Liver (tissue), 2 donors: ENCODE measurements at regions not wholly inside any gene's neighbourhood (a gene's known extent, or its start where the extent isn't known, plus 50 kb on each side); places are given as distances from the start of the nearest gene placed in this dataset.

Experiments
- EGR1 ChIP-seq, 2 donors: IDR thresholded peaks; 2 replicates each; pipeline ENCODE4 v1.6.1; 2016 to 2018; ENCODE audit warnings: antibody characterized with exemption in 2 of 2, low read depth in 2 of 2
- GABPA ChIP-seq, 2 donors: IDR thresholded peaks in 1 of 2; conservative IDR thresholded peaks in 1 of 2; 2 replicates each; pipeline ENCODE4 v1.6.1; 2016; ENCODE audit warnings: antibody characterized with exemption in 2 of 2, mild to moderate bottlenecking in 1 of 2, moderate library complexity in 1 of 2
- ZBTB33 ChIP-seq: IDR thresholded peaks from 2 replicates; pipeline ENCODE4 v1.6.1; 2016; ENCODE audit warnings: antibody characterized with exemption
- donor health status: healthy.

GRCh38 chr5:120039111-120039510, 409.8 kb downstream of the FAM170A start:
- TF ChIP-seq EGR1 (IDR thresholded peaks at IDR 0.05; ENCODE audit: low read depth in 2 of 2) (no peak), ZBTB33 (no peak), GABPA (IDR thresholded peaks at IDR 0.05 in 1 of 2, conservative IDR thresholded peaks at IDR 0.05 in 1 of 2) (no peak)
